Epithelial cell of proximal tubule (primary cell): ENCODE measurements at regions not wholly inside any gene's neighbourhood (a gene's known extent, or its start where the extent isn't known, plus 50 kb on each side); places are given as distances from the start of the nearest gene placed in this dataset.

Experiments
- DNase-seq: peaks from one replicate; pipeline ENCODE4 v3.0.0-alpha.2; 2011; ENCODE audit warnings: low read depth
- H3K4me3 ChIP-seq: 2 replicates; pipeline ENCODE4 v1.5.1; 2011; ENCODE audit warnings: low read depth, mild to moderate bottlenecking, low read length
- TF ChIP-seq, protein P1 (sequence below): conservative IDR thresholded peaks from 2 replicates; pipeline ENCODE4 v1.5.1; 2012; ENCODE audit warnings: low read depth, mild to moderate bottlenecking, low read length

DNA sequence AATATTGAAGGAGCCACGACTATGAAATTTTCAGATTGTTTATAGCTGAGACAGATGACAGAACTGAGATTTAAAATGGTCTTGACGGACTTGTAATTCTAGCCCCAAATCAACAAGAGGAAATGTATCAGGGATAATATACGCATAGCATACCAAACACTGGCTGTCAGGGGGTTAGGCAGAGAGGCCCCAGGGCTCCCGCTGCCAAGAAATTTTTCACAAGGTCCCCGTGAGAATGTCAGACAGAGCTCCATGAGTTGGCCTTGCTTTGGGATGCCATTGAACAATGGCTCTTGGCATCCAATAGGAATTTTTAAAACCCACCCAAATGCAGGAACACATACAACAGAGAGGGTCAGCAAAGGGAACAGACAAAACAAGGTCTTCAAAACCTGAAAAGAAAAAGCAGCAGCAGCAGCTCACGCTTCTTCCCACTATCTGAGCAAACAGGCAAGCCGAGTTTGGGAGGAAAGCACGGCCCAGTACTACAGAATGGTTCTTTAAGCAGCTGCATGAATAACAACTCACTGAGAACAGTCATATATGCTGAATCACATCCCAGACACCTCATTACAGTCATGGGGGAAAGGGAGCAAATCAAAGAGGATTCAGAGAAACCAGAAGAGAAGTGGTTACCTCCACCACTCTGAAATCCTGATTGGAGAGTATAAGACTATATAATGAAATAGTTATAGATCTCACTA lies 445.6 kb downstream of the RND3 start:
- H3K4me3 ChIP-seq, result no peak overlapping the region
- no peak for DNase-seq
- TF ChIP-seq, protein P1, sequence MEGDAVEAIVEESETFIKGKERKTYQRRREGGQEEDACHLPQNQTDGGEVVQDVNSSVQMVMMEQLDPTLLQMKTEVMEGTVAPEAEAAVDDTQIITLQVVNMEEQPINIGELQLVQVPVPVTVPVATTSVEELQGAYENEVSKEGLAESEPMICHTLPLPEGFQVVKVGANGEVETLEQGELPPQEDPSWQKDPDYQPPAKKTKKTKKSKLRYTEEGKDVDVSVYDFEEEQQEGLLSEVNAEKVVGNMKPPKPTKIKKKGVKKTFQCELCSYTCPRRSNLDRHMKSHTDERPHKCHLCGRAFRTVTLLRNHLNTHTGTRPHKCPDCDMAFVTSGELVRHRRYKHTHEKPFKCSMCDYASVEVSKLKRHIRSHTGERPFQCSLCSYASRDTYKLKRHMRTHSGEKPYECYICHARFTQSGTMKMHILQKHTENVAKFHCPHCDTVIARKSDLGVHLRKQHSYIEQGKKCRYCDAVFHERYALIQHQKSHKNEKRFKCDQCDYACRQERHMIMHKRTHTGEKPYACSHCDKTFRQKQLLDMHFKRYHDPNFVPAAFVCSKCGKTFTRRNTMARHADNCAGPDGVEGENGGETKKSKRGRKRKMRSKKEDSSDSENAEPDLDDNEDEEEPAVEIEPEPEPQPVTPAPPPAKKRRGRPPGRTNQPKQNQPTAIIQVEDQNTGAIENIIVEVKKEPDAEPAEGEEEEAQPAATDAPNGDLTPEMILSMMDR, result no peak

DNA sequence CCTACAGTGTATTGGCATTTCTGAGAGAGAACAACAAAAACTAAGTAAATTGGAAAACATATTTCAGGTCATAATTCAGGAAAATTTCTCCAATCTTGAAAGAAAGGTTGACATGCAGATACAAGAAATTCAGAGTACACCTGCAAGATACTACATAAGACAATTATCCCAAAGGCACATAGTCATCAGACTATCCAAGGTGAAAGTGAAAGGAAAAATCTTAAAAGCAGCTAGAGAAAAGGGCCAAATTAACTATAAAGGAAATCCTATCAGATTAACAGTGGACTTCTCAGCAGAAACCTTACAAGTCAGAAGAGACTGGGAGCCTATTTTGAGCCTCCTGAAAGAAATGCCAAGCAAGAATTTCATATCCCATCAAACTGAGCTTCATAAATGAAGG lies 449.0 kb upstream of the MMADHC start:
- no peak overlapping the region for H3K4me3 ChIP-seq
- TF ChIP-seq, protein P1, result no peak
- DNase-seq, result no peak

DNA sequence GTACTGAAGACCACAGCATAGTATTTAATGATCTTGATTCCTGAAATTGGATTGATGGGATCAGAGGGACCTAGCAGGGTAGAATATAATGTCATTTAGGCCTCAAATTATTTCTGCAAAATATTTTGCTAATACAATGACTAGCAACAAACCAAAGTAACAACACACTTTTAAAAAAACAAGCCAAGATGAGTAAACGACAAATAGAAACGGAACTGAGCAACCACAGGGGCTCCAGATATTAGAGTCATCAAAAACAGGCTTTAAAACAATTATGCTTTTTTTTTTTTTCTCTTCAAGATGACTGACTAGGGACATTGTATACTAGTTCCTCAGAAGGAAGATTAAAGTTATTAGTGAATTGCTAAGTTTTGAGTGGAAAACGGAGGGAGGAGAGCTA lies 447.1 kb upstream of the MMADHC start:
- TF ChIP-seq, protein P1, result no peak
- DNase-seq, result no peak

DNA sequence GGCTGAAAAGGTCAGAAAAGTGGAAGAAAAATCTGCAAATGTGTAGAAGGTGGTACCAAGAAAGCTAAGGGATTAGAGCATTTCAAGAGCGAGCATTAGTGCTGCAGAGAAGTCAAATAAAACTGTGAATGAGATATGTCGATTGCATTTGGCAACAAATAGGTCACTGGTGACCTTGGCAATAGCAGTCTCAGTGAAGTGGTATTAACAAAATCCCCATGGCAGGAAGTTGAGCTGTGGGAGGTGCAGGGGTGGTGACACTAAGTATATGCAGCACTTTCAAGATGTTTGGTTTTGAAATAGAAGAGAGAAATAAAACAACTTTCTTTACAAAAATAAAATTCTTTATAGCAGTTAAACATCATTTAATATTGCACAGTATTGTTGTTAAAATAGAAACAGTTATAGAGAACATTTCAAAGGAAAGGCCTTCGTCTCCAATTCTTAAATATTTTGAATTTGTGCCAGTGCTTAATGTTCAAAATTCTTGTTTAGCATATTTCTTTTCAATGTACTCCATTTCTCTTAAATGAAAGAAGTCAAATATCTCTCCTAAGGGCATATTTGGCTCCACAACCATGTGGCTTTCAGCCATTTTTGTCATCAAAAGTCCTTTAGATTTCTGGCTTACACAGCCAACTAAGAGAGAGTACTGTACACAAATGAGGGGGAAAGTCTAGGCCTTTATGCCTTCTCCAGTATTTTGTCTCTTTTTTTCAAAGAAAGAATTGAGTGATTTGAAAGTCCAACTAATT lies 443.0 kb upstream of the MMADHC start:
- no peak for DNase-seq
- TF ChIP-seq, protein P1, result no peak
- H3K4me3 ChIP-seq, result no peak overlapping the region

More for the DNA sequence above, 447.1 kb upstream of the MMADHC start:
- H3K4me3 ChIP-seq, result no peak overlapping the region

DNA sequence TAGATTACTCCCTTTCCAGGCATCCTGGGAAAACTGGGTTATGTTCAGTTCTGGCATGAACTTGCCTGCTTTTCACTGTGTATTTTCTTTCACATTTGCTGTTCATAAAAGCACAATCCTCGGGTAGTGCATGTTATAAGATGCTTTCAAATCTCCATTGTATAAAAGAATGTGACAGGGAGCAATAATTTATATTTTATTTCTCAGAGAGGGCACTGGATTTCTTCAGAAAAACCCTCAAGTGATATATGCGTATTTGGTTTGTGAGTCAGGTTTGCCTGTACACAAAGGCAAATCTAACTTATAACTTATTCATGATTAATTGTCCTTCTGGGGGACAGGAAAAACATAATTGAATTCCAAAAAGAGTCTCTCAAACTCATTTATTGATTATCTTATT lies 440.7 kb upstream of the MMADHC start:
- no peak overlapping the region for H3K4me3 ChIP-seq
- TF ChIP-seq, protein P1, result no peak
- no peak for DNase-seq

DNA sequence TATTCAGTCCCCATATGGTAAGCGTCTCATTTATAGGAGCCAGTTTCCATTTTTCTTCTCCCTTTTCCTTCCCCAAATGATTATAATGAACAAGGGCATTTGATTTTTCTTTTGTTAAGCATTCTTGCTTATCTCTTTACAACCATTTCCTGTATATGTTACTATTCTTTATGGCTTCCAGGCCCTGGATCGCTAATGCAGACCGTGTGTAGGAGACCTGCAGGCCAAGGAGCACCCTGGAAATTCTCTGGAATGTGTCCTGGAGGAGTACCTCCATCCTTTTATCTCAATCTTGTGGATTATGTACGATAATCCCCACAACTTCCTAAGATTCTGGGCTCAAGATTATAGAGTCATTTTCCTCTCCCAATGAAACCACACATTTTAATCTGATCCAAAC lies 439.6 kb upstream of the MMADHC start:
- H3K4me3 ChIP-seq, result no peak overlapping the region
- TF ChIP-seq, protein P1, result no peak
- no peak for DNase-seq
